GM12878 (cell line): ENCODE measurements at regions not wholly inside any gene's neighbourhood (a gene's known extent, or its start where the extent isn't known, plus 50 kb on each side); places are given as distances from the start of the nearest gene placed in this dataset.

ENCODE experiments used
- ATAC-seq: fragments of 200-7000 bp; cut with Tn5 transposase; 3 replicates; pipeline ENCODE4 v1.9.1; 2020; ENCODE audit warnings: mild to moderate bottlenecking, moderate library complexity
- BruUV-seq: library from RNA; stranded (reverse); fragments of 400-500 nt; replicated peaks from 2 replicates; lab custom pipeline; 2021; lab: Mats Ljungman, UMichigan
- CTCF ChIA-PET: fragments of 300-600 bp; sonication (Branson Sonifier 250); formaldehyde crosslinking; extraction: SDS; loops from one replicate; lab custom pipeline; 2021; ENCODE audit warnings: inconsistent platforms; lab: Yijun Ruan, JAX
- POLR2A ChIA-PET: fragments of 350-600 bp; formaldehyde crosslinking; extraction: SDS; loops from one replicate; lab custom pipeline; 2021; ENCODE audit warnings: inconsistent platforms; lab: Charles Lee
- RAD21 ChIA-PET: fragments of 300-600 bp; sonication (Branson Sonifier 250); formaldehyde crosslinking; loops from one replicate; lab custom pipeline; 2023; ENCODE audit warnings: antibody characterized with exemption; ENCODE audit not compliant: unreplicated experiment; lab: Charles Lee
- SMC1A ChIA-PET: fragments of 300-600 bp; sonication (Branson Sonifier 250); formaldehyde crosslinking; loops from one replicate; lab custom pipeline; 2023; ENCODE audit not compliant: unreplicated experiment, uncharacterized antibody; lab: Charles Lee
- DNase-seq: peaks from one replicate; pipeline ENCODE4 v3.0.0-alpha.2; 2011; ENCODE audit warnings: low read depth, low spot score
- FAIRE-seq: peaks from 3 replicates; lab custom pipeline; 2011; peaks lifted over from hg19 to GRCh38; lab: Jason Lieb, UNC
- H2AFZ ChIP-seq: 2 replicates; pipeline ENCODE4 v1.6.0; 2011; ENCODE audit warnings: low read depth, low read length, control low read depth; ENCODE audit not compliant: control insufficient read depth
- H3K27ac ChIP-seq: 2 replicates; pipeline ENCODE4 v1.5.1; 2011; ENCODE audit warnings: control low read depth; ENCODE audit not compliant: control insufficient read depth, insufficient read depth
- H3K27me3 ChIP-seq, 2 experiments: replicated peaks in 1 of 2; 2 replicates each; pipeline versions ENCODE4 v1.6.0 to v1.6.1; 2011; ENCODE audit warnings: low read length in 1 of 2; ENCODE audit not compliant: control insufficient read depth in 2 of 2, insufficient read depth in 2 of 2
- H3K36me3 ChIP-seq, 2 experiments: 2 replicates each; pipeline ENCODE4 v1.5.1; 2011; ENCODE audit warnings: low read length in 1 of 2; ENCODE audit not compliant: control insufficient read depth in 2 of 2, insufficient read depth in 2 of 2
- H3K4me1 ChIP-seq: 2 replicates; pipeline ENCODE4 v1.6.1; 2011; ENCODE audit warnings: mild to moderate bottlenecking, low read length, moderate library complexity, mixed read lengths; ENCODE audit not compliant: control insufficient read depth, insufficient read depth
- H3K4me2 ChIP-seq: 2 replicates; pipeline ENCODE4 v1.6.0; 2011; ENCODE audit warnings: control low read depth; ENCODE audit not compliant: control insufficient read depth, insufficient read depth
- H3K4me3 ChIP-seq: fragments of 200-600 bp; sonication (generic); 2 replicates; pipeline ENCODE4 v1.5.1; 2016
- H3K79me2 ChIP-seq: 2 replicates; pipeline ENCODE4 v1.6.0; 2011; ENCODE audit warnings: low read length; ENCODE audit not compliant: control insufficient read depth, insufficient read depth
- H3K9ac ChIP-seq: 2 replicates; pipeline ENCODE4 v1.8.0; 2011; ENCODE audit warnings: low read length, control low read depth, mixed read lengths; ENCODE audit not compliant: control insufficient read depth, insufficient read depth
- H3K9me3 ChIP-seq: replicated peaks from 3 replicates; pipeline ENCODE4 v1.5.1; 2011; ENCODE audit warnings: mild to moderate bottlenecking, low read length; ENCODE audit not compliant: control insufficient read depth, insufficient read depth
- H4K20me1 ChIP-seq: 2 replicates; pipeline ENCODE4 v1.6.0; 2011; ENCODE audit not compliant: control insufficient read depth, insufficient read depth
- ELK1 ChIP-seq: IDR thresholded peaks from 2 replicates; pipeline ENCODE4 v1.6.1; 2012; ENCODE audit warnings: low read depth, low read length, improper control_type of control experiment
- GABPA ChIP-seq: IDR thresholded peaks from 2 replicates; pipeline ENCODE4 v1.6.1; 2014; ENCODE audit warnings: antibody characterized with exemption, low read depth, mild to moderate bottlenecking, inconsistent platforms
- MYB ChIP-seq: fragments of 150-350 bp; IDR thresholded peaks from 2 replicates; pipeline ENCODE4 v1.6.1; 2014; ENCODE audit warnings: mild to moderate bottlenecking, low read depth, low read length, borderline replicate concordance
- NR2C1 ChIP-seq: fragments of 450-650 bp; IDR thresholded peaks from 2 replicates; pipeline ENCODE4 v1.6.1; 2017; ENCODE audit warnings: antibody characterized with exemption, mild to moderate bottlenecking, moderate library complexity
- POU2F2 ChIP-seq: IDR thresholded peaks from 3 replicates; pipeline ENCODE4 v1.6.1; 2011; ENCODE audit warnings: low read depth, mild to moderate bottlenecking, low read length, borderline replicate concordance
- SMC3 ChIP-seq: IDR thresholded peaks from 2 replicates; pipeline ENCODE4 v1.6.1; 2011; ENCODE audit warnings: low read length, improper control_type of control experiment, borderline replicate concordance
- USF2 ChIP-seq: IDR thresholded peaks from 2 replicates; pipeline ENCODE4 v1.6.1; 2011; ENCODE audit warnings: low read depth, low read length, improper control_type of control experiment, borderline replicate concordance
- YY1 ChIP-seq: IDR thresholded peaks from 2 replicates; pipeline ENCODE4 v1.6.1; 2011; ENCODE audit warnings: low read depth, mild to moderate bottlenecking, low read length
- WGBS: methylation state at CpG from one replicate; pipeline ENCODE4 v1.1.6; 2016; ENCODE audit warnings: low lambda C conversion rate; ENCODE audit not compliant: insufficient replicate concordance, insufficient coverage; ENCODE audit errors: missing lambda C conversion rate; 5-methylcytosine and 5-hydroxymethylcytosine counted together
- in situ Hi-C: fragments of 300-500 bp; cut with MboI; formaldehyde crosslinking; loops from 9 replicates; pipeline ENCODE4 v1.14.3; 2018; ENCODE audit warnings: mixed read lengths
- intact Hi-C: fragments of 100-400 bp; cut with micrococcal nuclease; formaldehyde crosslinking; loops from one replicate; pipeline ENCODE4 v1.14.2; 2022; ENCODE audit not compliant: unreplicated experiment

- no peak overlapping the region for H3K9ac ChIP-seq
- no peaks in the 10 kb centered on the region for H3K79me2 ChIP-seq
- H3K27ac ChIP-seq: no peak overlapping the region
- no peak overlapping the region for H2AFZ ChIP-seq
- H3K4me2 ChIP-seq: no peak overlapping the region
- WGBS: 24% methylated on average over 8 of the region's 8 CpGs
- RAD21 ChIA-PET: no interaction called here
- CTCF ChIA-PET: no interaction called here
- ATAC-seq (no peak), FAIRE-seq (no peak), DNase-seq (no peak)
- H3K27me3 ChIP-seq: no peaks in the 10 kb centered on the region
- SMC1A ChIA-PET: no interaction called here
- H4K20me1 ChIP-seq: no peaks in the 10 kb centered on the region
- intact Hi-C loops (no loop called here), in situ Hi-C loops (no loop called here)
- H3K4me1 ChIP-seq: no peaks in the 10 kb centered on the region
- H3K36me3 ChIP-seq: no peaks in the 10 kb centered on the region
- no peaks in the 10 kb centered on the region for H3K9me3 ChIP-seq
- TF ChIP-seq YY1 (no peak), MYB (no peak), POU2F2 (no peak), NR2C1 (no peak), ELK1 (no peak), GABPA (no peak), SMC3 (no peak), USF2 (no peak)
- H3K4me3 ChIP-seq: no peak overlapping the region
- POLR2A ChIA-PET: no interaction called here
- no TSS peak for BruUV-seq
These were observed 1352.1 kb upstream of the DIAPH2 start for GRCh38 chrX:95332530-95332929.
